CD4-positive, alpha-beta T cell treated with Interleukin-21 for 1 hour (primary cell): ENCODE measurements at regions not wholly inside any gene's neighbourhood (a gene's known extent, or its start where the extent isn't known, plus 50 kb on each side); places are given as distances from the start of the nearest gene placed in this dataset.
"Not testable (repeated sequence)": the region's sequence is repeated elsewhere in the genome, so short reads cannot be mapped to it uniquely, and the experiment has no call there.

ENCODE experiments used
- DNase-seq: peaks from one replicate; pipeline ENCODE4 v3.0.0-alpha.2; 2020

DNA sequence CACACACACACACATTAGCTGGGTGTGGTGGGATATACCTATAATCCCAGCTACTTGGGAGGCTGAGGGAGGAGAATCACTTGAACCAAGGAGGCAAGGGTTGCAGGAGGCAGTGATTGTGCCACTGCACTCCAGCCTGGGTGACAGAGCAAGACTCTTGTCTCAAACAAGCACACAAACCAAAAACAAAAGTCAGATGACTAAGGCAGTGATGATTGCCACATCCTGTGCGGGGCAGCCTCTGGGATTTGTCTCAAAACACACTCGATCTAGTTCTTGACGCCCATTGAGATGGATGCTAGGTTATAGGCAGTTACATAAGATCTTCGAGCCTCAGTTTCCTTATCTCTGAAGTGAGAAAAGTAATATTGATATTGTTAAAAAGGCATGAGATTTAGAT, 57.8 kb upstream of the NBPF8 start:
- peak; percentile 80 for DNase-seq

DNA sequence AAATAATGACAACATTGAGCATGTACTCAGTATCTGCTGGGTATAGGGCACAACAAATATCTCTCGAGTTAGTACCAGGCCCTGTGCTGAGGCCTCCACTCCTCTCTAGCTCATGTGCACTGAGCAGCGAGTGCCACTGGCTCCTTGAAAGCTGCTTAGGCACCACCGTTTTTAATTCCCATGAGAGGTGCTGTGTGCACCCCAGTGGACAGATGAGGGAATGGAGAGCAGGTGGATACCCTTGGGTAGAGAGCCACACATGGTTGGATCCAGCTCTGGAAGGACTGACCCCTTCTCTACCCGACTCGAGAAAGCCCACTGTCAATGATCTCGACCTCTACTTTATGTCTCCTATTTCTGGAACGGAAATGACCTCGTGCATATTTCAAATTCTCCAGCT, 58.7 kb upstream of the NBPF8 start:
- peak; percentile 31 for DNase-seq

DNA sequence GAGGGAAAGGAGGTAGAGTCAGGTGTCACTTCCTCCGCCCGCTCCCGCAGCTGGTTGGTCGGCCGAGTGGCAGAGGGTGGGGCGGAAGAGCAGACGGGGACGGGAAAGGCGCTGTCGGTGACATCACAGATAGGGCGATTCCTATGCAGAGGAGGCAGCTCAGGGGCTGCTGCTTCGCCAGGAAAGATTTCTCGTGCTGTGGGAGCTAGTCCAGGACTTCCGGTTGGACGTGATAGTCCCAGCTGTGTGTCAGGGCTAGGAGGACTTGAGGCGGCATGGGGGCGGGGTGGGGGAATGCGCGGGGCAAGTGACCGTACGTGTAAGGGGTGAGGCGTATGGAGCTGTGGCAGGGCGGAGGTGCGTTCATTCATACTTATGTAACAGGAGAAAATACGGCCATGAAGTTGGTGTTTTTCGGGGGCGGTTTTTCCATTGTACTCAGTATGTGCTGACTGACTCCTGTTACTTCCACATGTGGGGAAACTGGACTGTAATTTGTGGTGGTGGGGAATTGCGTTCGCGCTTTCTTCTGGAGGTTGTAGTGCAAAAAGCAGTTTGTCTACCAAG, 60.1 kb upstream of the NBPF8 start:
- peak; percentile 78 for DNase-seq

DNA sequence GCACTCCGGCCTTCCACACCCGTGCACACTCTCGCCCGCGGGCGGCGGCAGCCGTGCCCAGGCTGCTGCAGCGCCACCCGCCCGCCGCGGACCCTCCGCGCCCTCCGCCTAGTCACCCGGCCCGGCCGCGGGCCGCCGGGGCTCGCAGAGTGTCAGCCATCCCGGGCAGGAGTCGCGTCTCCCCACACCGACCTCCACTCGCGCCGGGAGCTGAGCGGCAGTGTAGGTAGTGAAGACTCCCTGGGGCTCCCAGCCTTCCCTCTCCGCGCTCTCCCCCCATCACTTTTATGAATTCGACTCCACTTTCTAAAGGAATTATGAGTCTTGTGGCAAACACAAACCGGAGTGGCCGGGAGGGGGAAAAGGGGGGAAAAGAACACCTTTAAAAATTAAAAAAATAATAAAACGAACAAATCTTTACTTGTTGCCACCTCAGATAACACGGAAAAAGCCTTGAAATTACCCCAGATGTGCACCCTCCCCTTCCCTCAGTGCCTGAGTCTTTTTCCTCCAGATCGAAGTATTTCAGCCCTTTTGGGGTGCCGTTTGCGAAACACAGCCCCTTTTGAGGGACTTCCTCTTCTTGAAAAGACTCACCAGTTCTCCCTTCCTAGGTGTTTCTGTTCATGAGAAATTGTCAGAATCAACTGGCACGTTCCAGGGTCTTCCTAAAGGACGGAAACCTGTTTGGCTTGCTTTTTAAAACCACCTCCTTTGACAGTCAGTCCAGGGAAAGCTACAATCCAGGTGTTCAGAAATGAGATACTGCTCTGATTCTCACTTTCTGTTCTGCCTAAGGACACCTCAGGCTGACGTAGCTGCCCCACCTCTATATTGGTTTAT, 72.4 kb upstream of the NBPF8 start:
- peak; percentile 49 for DNase-seq

DNA sequence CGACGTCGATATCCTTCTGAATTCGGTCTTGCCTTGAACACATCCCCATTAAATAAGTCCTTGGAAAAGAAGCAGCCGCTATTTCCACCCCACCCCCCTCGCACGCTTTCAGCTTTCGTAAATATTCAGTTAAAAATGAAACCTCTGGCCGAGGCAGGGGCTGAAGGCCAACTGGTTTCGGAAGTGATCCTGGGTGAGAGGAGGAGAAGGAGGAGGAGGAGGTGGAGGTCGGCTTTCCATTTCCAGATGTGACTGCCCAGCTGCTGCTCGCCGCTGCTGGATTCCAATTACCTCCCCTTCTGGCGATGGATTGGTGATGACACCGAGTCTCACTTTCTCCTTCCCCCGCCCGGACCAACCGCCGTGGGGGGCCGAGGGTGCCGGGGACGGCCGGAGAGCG, 73.1 kb upstream of the NBPF8 start:
- DNase-seq, result peak; percentile 40

DNA sequence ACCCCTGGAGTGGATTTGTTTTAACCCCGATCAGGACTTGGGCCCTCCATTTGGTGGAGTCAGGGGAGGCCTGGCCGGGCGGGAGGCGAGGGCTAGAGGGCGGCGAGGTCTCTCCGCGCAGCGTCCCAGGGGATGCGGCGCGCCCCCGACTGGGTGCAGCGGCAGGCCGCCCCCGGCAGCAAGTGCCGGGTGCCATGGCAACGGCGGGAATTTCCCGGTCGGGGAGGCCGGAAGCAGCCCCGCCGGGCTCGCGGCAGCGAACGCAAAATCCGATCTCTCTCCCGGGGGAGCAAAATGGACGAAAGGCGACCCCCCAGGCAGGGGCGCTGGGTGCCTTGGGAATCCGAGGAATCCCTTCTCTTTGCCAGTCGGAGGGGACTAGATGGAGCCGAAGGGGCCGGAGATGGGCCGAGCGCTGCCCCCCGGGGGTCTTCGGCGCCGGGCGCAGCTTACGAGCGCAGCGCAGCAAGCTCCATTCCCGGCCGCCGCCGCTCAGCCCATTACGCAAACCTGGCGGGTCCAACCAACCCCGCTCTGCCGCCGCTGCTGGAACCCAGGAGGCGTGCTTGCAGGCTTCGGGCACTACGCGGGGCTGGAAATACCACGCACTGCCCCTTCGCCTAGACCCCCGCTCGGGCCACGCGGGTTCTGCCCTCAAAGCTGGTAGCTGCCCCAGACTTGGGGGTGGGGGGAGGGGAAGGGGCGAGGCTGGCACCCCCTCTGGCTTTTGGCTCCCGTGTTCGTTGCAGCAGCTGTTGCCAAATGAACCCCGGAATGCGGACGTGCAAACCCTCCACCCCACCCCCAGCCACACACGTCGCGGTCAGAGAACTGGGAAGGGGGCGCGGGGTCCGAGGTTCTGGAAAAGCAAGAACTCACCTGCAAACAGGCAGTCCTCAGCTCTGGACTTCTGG, 73.7 kb upstream of the NBPF8 start:
- peak; percentile 79 for DNase-seq

DNA sequence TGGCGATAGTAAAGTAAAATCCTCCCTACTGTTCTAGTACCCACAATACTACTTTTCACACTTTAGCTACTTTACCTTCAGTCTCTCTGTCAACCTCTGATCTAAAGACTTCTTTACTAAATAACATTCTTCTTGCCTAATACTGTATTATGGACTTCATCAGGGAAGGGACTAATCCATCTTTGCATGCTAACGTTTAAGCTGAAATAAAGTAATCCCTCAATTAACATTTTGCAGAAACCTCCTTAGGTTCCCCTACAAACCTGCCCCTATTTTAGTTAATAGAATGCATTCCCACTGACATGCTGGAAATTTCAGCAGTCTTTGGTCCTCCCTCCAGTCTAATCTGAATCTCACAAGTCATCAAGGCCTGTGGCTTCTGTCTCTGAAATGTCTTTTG, 99.1 kb upstream of the NBPF8 start:
- not testable (repeated sequence) for DNase-seq

DNA sequence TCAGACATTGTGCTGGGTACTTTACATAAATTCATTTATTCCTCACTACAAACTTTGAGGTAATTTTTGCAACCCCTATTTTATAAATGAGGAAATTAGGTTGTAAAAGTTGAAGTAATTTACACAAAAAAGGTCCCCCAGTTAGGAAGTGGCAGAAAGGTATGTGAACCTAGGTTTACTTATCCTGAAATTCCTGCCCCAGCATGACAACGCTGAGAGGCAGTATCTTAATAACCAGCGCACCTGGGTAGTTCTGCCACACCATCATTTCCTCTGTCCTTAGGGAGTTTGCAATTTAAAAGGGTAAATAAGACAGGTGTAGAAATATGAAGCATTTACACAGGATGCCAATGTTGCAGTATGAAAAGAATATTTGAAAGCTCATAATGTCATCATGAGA, 102.9 kb upstream of the NBPF8 start:
- DNase-seq, result not testable (repeated sequence)

DNA sequence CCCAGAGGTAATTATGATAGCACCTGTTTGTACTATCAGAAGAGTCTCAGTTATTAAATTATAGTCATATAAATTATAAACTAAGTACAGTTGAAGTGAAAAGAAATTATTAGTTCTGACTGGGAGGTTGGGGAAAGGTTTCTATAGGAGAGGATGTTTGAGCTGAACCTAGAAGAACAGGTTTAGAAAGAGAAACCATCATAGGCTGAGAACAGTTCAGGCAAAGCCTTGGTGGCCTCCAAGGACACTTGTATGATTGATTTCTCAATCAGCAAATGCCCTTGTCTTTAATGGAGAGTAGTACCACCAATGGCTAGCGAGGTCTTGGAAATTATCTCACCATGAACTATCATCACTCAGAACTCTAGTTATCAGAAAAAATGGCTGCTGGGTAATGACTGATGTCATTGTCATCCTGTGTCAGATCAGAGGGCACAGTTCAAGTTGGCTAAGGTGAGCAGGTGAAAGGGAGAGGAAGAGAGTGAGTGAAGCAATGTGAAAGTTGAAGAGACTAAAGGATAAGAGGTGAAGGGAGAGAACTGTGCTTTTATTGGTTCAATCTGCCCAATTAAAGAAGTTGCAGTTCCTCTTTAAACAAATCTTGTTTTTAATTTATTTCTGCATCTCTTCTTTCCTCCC, 105.8 kb upstream of the NBPF8 start:
- DNase-seq, result not testable (repeated sequence)

DNA sequence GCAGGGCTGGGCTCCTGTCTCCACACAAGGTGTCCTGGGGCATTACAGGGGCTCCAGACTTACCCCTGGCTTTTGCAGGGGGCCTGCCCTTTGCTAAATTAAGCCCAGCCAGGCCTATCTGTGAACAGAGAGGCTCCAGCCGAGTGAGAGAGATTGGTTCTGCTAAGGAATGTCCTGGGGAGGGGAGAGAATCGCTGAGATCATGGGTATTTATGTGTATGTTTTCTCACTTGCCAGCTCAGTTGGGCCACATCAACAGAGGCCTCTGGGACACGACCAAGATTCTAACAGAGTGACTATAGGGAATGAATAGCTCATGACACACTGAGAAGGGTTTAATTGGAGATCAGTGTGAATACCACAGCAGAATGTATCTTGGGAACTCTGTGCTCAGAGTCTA, 109.8 kb upstream of the NBPF8 start:
- DNase-seq, result not testable (repeated sequence)

DNA sequence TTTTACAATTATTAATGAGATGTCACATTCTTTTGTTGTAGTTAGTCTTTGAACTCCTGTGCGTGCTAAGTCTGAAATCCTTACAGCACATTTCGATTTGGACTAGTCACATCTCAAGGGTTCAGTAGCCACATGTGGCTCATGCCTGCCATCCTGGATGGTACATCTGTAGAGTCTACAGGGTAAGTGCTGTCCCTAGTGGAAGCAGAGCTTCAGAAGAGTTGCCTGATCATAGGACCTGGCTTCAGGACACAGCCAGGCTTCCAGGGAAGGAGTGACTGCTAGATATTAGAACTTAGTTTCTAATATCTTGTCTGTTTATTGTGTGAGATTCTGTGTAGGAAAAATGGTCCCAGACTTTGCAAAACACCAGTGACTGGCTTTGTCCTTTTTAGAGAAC, 110.5 kb upstream of the NBPF8 start:
- DNase-seq, result not testable (repeated sequence)

DNA sequence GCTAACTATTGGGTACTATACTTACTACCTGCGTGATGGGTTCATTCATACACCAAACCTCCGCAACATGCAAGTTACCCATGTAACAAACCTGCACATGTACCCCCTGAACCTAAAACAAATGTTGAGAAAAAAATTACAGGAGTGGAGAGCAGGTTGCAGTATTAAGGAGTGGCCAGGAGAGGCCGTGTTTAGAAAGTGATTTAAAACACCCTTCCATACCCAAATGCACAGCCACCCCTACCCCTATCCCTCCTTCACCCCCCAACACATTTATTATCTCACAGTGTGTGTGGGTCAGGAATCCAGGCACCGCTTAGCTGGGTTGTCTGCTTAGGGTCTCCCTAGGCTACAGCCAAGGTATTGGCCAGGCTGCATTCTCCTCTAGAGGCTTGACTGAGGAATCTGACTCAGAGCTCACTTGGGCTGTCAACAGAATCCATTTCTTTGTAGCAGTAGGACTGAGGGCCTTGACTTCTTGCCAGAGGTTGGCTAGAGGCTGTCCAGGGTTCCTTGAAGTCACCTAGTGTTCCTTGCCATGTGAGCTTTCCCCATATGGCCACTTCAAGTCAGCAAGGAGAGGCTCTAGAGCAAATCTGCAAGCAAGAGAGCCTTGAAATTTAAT, 115.3 kb upstream of the NBPF8 start:
- DNase-seq, result peak; percentile 0

DNA sequence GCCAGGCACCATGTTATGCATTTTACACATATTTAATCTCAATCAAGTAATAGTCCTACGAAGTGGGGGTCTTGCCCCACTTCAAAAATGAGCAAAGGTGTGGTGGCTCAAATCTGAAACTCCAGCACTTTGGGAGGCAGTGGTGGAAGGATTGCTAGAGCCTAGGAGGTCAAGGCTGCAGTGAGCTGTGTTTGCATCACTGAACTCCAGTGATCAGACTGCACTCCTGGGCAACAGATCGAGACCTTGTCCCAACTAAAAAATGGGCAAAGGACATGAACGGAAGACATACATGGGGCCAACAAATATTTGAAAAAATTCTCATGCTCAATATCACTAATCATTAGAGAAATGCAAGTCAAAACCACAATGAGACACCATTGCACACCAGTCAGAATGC, 116.3 kb upstream of the NBPF8 start:
- DNase-seq, result not testable (repeated sequence)

DNA sequence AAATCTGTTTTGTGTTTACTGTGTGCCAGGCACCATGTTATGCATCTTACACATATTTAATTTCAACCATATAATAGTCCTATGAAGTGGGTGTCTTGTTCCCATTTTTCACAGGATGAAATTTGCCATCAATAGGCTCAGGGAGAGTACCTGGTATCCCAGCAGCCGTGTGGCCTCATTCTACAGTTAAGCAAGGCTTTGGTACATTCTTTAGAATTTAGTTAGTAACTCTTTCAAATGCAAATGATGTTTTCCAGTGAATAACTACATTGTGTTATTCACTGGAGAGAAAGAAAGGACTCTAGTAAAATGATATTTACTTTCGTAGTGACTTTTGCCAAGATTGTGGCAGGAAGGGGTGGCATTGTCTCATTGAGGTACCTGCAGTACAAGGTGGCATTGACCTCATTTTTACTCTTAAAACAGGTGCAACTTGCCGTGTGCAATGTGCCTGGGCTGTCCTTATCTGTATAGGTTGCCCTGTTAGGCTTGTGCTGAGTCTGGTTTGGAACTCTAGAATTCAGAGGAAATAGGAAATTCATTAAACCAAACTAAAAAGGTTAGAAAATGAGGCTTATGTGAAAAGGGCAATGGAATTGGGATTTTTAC, 117.4 kb upstream of the NBPF8 start:
- not testable (repeated sequence) for DNase-seq

DNA sequence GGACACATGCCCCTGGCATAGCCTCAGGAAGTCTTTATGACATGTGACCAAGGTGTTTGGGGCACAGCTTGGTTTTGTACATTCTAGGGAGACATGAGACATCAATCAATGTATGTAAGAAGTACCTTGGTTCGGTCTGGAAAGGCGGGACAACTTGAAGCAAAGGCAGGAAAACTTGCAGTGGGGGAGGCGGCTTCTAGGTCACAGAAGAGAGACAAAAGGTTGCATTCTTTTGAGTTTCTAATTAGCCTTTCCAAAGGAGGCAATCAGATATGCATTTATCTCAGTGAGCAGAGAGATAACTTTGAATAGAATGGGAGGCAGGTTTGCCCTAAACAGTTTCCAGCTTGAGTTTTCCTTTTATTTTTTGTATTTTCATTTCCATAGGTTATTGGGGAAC, 113.8 kb upstream of the SEC22B start:
- not testable (repeated sequence) for DNase-seq

DNA sequence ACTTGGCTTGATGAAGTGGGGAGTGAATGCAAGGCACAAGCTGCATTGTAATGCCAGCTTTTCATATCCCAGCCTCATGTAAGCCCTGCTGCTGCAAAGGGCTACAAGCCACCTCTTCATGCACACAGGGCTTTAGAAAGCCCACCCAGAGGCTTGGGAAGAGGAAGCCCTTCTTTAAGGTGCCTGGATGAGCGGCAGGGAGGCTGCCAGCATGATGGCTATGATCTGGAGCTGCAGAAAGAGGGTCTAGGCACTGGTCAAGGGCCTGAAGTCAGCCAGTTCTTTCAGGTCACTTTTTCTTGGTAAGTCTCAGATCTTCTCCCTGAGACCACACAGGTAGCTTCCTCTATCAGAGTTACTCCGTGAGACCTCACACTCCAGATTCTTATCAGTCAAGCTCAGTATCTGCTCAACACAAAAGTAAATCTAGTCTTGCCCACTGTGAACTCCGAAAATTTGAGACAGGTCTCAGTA, 113.3 kb upstream of the SEC22B start:
- DNase-seq, result not testable (repeated sequence)

DNA sequence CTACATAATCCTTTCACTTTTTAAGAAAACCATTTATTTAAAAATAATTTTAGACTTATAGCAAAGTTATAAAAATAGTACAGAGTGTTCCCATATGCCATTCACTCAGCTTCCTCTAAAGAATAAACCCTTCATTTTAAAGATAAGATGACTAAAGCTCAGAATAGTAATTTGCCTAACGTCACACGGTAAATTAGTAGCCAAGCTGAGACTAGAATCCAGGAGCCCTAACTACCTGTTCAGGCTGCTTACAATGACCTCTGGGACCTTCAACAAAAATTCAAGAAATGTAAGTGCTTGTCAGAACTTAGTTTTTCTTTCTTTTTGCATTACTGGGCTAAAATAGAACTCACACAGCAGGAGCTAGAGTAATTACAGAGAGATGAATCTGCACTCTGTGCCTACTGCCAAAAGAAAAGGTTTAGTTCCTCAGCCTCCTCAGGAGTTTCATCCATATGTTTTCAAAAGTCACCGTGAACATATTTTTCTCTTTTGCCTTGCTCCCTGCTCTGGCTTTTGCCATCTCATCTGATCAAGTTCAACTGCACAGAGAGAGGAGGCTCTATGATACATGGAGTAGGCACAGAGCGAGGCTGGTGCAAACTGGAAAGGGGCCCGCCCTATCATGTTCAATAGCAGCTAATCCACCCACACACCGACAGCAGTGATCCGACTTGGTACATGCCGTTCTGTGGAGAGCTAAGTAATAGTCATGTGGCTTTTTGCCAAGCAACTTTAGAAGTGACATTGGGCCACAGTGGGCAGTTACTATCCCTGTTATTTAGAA, 112.7 kb upstream of the SEC22B start:
- not testable (repeated sequence) for DNase-seq

DNA sequence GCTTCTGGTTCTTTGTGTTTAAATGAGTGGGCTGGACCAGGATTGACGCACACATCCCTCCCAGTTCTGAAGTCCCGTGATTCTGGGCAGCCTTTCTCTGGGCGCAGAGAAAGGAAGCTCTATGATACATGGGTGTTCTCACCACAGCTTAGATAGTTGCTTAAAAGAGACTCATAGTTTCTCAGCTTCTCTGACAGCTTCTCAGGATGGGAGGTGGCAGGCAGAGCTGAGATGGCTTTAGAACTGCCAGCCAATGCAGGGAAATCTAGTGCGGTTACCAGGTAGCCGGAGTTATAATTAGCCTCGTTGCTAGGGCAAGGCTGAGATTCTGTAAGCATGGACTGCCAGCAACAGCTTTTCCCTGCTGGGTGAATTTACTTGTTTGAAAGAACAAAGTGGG, 111.8 kb upstream of the SEC22B start:
- DNase-seq, result not testable (repeated sequence)

DNA sequence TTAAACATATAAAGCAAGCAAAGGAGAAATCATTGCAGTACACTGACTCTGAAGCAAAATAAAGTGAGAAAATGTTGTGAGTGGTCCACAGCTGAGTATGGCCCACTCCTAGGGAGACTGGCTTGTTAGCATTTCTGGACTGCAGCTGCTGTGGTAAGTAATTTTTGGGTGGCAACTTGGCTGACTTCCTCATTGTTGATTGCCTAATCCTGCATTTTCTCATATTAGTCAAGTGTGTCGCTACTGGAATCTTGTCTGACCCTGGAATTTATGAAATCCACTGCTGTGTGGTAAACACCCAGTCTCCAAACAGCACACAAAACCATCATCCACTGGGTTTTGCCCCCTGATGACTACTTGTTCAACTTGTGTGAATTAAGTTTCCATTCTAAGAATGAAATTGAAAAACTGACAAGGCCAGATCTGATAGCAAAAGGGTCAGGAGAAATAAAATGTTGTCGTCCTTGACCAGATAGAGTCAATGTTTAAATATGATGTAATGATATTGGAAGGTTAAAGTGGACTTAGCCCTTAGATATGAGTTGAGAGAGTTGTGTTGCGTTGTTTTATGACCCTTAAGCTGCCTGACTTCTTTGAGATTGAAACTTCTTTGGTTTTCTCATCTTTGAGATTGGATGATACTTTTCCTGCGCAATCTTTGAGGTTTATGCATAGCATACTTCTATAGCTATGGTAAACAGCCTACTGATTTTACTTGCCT, 106.6 kb upstream of the SEC22B start:
- DNase-seq, result not testable (repeated sequence)

DNA sequence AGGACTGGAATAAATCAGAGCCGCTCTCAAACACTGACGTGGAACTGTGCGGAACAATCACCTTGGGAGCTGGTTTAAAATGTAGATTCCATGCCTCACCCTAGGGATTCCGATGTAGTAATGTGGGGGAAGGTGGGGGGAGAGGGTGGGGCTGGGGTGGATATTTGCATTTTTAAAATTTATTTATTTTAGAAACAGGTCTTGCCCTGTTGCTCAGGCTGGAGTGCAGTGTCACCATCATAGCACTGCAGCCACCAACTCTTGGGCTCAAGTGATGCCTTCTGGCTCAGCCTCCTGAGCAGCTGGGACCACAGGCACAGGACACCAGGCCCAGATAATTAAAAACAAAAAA, 101.9 kb upstream of the SEC22B start:
- DNase-seq, result not testable (repeated sequence)
